GM19463 (cell line): ENCODE measurements at regions not wholly inside any gene's neighbourhood (a gene's known extent, or its start where the extent isn't known, plus 50 kb on each side); places are given as distances from the start of the nearest gene placed in this dataset.
"Not testable (repeated sequence)": the region's sequence is repeated elsewhere in the genome, so short reads cannot be mapped to it uniquely, and the experiment has no call there.

Experiments
- ATAC-seq: cut with Tn5 transposase; IDR thresholded peaks from one replicate; pipeline ENCODE4 v1.9.1; 2021; ENCODE audit warnings: mild to moderate bottlenecking, moderate library complexity; ENCODE audit not compliant: unreplicated experiment

GRCh38 chr9:96157675-96158074 lies 144.3 kb downstream of the HSD17B3 start:
- no peak for ATAC-seq

GRCh38 chr9:96156171-96156974 lies 145.6 kb downstream of the HSD17B3 start:
- ATAC-seq = no peak

DNA sequence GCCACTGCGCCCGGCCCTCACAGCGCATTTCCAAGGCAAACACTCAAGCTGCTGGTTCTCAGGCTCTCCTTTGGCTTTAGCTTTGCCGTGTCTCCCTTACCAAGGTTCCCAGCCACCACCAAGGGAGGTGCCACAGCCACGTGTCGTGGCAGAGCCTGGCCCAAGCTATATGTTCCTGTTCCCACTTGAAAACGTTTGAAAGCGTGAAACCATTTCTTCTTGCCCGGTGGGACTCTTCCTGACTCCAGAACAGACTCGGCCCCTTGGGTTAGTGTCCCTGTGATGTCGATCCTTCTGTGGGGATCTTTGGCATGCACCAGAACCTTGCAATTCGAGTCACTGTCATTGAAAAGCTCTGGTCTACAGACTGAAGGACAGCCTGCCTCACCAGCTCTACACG lies 147.9 kb downstream of the HSD17B3 start:
- ATAC-seq = no peak

- no peak for ATAC-seq
These were observed 149.4 kb downstream of the HSD17B3 start for GRCh38 chr9:96152550-96152949.

DNA sequence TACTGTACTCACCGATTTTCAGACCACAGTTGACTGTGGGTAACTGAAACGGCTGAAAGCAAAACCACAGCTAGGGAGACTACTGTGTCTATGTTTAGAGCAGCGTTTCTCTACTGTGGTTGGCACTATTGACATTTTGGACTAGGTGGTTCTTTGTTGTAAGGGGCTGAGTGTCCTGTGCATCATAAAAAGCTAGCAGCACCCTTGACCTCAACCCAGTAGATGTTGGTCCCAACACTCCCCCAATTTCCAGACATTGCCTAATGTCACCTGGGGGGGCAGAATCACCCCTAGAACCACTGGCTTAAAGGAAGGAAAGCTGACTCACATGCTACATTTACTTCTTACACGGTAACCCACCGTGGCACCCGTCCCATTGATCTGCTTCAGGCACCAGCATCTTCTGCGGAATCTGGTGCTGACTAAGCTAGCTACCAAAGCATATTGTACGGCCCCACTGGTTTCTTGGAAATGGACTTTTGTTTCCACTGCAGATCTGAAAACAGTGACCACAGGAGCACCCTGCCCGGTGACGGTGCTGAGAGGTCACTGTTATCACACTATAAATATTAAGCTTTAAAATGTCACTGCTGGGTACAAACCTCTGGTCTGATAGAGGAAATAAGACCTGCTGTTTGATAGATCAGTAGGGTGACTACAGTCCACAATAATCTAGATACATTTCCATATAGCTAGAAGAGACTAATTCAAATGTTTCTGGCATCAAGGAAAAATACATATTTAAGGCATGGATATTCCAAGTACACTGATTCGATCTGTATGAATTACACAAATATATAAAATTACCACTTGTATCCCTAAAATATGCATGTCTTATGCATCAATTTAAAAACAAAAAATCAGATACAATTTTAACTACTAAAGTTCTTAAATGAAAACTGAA lies 151.4 kb downstream of the HSD17B3 start:
- ATAC-seq = peak; percentile 85

DNA sequence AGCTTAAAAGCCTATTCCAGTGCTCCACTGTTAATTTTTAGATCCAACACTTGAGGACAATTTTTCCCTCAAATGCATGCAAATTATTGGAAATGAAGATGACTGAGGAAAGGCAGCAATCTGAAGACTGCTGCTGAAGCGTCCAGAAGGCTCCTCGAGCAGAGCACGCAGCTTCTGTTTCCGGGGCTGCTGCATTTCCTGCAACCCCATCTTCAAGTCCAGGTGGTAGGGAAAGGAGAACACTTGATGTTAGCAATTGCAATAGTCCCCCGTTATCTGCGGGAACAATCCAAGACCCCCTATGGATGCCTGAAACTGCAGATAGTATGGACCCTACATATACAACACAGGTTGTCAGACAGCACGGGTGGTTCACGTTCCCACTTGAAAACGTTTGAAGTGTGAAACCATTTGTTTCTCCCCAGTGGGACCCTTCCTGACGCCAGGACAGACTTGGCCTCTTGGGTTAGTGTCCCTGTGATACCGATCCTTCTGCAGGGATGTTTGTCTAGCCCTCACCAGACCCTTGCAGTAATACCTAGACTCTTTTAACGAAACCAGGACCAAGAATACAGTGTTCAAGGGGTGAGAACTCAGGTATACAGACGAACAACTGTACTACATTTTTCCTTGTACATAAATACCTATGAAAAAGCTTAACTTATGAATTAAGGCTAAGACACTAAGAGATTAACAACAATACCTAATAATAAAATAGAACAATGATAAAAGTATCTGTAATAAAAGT lies 152.3 kb downstream of the HSD17B3 start:
- ATAC-seq = peak; percentile 34

DNA sequence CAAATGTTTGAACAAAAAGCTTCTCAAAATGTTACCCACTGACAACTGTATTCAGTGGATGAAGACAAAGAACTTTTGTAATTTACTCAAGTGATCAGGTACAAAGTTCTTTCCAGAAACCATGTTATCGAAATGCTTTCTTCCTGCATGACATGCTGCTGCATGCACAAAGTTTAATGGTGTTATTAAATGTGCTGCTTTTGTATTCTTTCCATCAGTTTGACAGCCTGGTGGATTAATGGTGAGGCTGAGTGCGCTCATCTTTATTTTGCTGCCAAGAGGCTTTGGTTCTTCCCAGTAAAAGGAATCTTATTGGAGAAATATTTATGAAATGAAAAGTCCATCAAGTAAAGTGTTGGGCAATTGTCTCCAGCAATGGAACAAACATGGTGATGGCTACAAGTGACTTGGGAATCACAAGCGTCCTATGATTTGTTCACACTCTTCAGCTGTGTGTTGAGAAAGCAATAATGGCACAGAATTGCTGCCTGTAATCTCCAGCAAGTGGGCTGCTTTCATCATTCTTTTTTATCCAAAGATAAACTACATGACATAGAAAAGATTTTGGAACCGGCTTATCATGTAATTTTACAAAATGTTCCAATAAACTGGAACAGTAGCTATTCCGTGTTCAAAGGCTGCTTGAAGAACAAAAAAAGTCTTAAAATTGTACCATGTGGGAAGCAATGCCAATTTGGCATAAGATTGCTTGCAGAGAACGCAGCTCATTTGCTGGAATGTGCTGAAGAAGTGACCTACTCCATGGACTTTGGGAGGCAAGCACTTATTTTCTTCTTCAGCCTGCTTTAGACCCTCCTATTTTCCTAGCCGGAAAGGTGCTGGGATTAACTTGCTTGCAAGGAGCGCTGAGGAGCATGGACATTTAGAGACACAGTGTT lies 153.1 kb downstream of the HSD17B3 start:
- no peak for ATAC-seq

DNA sequence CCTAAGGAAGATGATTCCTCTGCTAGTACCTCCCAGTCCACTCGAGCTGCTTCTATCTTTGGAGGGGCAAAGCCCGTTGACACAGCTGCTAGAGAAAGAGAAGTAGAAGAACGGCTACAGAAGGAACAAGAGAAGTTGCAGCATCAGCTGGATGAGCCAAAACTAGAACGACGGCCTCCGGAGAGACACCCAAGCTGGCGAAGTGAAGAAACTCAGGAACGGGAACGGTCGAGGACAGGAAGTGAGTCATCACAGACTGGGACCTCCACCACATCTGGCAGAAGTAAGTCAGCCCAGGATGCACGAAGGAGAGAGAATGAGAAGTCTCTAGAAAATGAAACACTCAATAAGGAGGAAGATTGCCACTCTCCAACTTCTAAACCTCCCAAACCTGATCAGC lies 154.9 kb downstream of the HSD17B3 start:
- not testable (repeated sequence) for ATAC-seq

DNA sequence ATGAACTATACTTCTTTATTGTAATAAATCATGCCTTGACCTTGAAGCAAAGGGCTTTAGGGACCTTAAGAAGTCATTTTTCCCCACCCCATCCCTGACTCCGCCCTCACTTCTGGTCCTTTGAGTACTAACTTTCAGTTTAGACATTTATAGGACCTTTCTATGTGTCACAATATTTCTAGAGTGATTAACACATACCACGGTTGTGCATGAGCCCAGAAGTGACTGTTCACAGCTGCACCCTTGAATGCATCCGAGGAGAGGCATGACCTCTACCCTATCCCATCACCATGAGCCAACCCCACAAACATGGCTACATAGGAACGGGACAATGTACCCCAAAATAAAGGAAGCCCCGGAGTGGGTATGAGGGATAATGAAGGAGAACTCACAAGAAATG lies 160.3 kb downstream of the HSD17B3 start:
- ATAC-seq = no peak

DNA sequence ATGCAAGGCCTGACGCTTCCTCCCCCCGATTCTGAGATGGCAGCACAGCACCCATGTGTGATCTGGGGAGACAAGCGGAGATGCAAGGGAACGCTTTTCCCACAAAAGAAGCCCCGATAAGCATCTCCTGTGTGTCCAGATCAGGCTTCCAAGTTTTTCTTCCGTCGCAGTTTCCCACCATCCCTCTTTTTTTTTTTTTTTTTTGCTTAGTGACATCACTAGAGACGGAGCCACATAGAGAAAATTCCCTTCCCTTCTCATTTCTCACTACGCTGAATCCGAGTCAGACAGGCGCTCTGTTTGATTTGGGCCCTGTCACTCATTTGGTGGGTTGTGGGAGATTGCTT lies 160.9 kb downstream of the HSD17B3 start:
- ATAC-seq = no peak

- no peak for ATAC-seq
These were observed 161.5 kb downstream of the HSD17B3 start for GRCh38 chr9:96140296-96141127.

DNA sequence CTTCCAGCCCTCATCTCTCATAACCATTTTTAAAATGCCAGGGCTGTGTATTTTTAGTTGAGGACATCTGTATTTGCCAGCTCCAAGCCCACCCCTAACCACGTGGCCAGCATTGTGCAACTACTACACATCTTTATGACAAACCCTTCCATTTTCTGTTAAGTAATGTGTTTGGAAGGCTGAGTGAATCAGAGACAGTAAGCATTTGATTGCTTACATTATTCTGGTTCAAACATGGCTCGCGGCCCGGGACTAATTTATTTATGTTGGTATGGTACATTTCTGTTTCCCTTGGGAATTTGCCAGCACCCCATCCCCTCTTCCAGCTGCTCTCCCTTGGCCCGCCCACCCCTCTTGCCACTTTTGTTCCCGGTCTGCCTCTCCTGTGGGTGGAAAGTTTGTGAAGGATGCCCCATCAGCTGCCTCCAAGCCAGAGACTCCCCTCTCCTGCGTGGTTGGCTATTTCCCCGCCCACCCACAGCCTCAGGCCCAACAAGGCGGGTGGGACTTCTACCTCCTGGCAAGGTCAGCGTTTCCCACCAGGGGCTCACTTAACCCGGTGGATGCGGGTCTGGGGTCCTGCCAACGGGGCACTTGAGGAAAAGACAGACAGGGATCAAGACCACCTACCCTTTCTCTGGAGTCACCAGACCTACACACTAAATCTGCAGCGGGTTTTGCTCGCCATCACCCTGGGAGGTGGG lies 162.2 kb downstream of the HSD17B3 start:
- ATAC-seq = no peak

- ATAC-seq = no peak
These were observed 163.4 kb downstream of the HSD17B3 start for GRCh38 chr9:96138616-96139015.

- peak; percentile 28 for ATAC-seq
These were observed 164.1 kb downstream of the HSD17B3 start for GRCh38 chr9:96137671-96138429.

DNA sequence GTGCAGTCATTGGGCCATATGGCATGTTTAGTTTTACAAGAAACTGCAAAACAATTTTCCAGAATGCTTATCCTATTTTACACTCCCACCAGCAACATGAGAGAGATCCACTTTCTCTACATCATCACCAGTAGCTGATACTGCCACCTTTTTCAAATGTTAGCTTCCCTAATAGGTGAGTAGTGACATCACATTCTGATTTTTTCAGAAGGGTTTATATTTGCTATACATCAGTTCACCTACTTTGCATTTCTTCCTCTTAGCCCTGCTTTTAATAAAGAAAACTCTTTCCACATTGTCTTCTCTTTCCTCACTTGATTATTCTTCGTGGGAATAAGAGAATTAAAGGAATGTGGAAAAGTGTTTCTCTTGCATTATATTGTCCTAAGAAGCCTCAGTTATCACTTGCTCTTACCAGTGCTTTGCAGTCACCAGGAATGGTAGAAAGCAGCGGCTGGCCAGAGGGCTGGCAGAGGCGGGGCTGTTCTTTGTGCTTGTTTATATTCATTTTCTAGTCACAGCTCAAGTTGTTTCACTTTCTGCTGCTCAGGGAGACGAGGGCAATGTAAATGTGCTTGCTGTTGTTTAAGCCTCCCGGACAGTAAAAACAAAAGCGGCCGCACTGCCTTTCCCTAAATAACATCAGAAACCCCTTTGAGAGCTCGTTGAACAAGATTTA lies 164.8 kb downstream of the HSD17B3 start:
- ATAC-seq = peak; percentile 94

GRCh38 chr9:96135753-96136290 lies 166.2 kb downstream of the HSD17B3 start:
- no peak for ATAC-seq

DNA sequence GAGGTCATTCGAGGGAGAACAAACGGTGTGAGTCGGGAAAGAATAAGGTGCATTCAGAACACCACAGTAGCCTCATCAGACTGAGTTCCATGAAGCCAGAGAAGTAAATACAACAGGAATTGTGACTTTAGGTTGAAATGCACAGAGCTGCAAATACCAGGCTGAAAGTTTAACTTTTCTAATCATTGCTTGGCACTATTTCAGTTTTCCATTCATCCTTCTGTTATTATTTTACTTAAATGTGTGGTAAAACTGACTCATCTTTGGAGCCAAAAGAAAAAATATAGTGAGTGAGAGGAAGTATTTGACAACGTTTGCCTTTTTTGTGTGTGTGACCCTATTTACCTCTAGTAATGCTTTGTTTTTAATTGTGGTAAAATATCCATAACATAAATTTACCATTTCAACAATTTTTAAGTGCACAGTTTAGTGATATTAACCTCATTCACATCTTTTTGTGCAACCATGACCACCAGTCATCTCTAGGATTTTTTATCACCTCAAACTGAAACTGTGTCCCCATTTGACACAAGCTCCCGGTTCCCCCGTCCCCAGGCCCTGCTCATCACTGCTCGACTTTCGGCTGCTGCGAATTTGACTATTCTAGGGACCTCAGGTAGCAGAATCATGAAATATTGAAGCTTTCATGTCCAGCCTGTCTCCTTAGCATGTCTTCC lies 166.8 kb downstream of the HSD17B3 start:
- no peak for ATAC-seq
